HFF-Myc (cell line): ENCODE measurements at regions not wholly inside any gene's neighbourhood (a gene's known extent, or its start where the extent isn't known, plus 50 kb on each side); places are given as distances from the start of the nearest gene placed in this dataset.
"Not testable (repeated sequence)": the region's sequence is repeated elsewhere in the genome, so short reads cannot be mapped to it uniquely, and the experiment has no call there.

Experiments
- DNase-seq: peaks from one replicate; pipeline ENCODE4 v3.0.0-alpha.2; 2011; ENCODE audit warnings: low read depth; ENCODE audit errors: extremely low read depth
- H3K4me3 ChIP-seq: replicated peaks from 2 replicates; pipeline ENCODE4 v1.5.1; 2011; ENCODE audit warnings: low read depth, mild to moderate bottlenecking, control low read depth, low read length
- CTCF ChIP-seq: IDR thresholded peaks from 2 replicates; pipeline ENCODE4 v1.5.1; 2012; ENCODE audit warnings: mild to moderate bottlenecking, low read depth, low read length, control low read depth; ENCODE audit errors: missing control alignments

DNA sequence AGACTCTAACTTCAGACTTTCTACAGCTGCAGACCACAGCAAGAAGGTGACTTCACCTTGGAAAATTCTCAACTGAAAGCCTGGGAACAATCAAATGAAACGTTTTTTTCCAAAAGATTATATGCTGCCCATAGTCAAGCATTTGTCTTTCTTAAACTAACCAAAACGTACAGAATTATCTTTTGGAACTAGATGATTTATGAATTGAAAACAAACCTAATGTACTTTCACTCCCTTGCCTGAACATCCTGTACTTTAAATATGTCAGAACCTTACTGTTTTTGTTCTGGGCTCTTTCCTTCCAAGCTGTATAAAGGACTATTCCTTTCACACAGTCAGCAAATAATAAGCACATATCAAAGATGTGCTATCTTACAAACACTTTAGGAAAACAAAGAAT is 62.4 kb upstream of the TNFAIP3 start:
- no peak overlapping the region for H3K4me3 ChIP-seq
- DNase-seq: no peak
- TF ChIP-seq CTCF: no peak

DNA sequence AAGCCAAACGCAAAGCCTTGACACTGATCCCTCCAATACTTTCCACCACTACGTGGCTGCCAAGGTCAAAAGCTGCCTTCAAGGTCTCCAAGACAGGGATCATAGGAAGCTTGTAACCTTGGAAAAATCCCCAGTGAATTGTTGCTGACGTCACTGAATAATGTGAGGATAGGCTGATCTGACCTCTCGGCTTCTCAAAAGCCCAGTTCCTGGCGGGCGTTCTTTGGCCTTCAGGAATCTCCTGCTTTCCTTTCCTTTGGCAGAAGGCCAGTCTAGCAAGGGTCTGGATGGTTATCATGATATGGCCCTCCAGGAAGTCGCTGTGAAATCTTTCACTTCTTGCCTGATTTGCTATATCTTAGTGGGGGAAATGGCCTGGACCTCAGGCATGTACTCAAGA is 61.4 kb upstream of the TNFAIP3 start:
- no peak for TF ChIP-seq CTCF
- H3K4me3 ChIP-seq: no peak overlapping the region
- no peak for DNase-seq

GRCh38 chr6:137806914-137807682 is 60.0 kb upstream of the TNFAIP3 start:
- H3K4me3 ChIP-seq: no peak overlapping the region
- no peak for DNase-seq
- TF ChIP-seq CTCF: no peak

GRCh38 chr6:137808191-137808590 is 58.9 kb upstream of the TNFAIP3 start:
- DNase-seq: no peak

DNA sequence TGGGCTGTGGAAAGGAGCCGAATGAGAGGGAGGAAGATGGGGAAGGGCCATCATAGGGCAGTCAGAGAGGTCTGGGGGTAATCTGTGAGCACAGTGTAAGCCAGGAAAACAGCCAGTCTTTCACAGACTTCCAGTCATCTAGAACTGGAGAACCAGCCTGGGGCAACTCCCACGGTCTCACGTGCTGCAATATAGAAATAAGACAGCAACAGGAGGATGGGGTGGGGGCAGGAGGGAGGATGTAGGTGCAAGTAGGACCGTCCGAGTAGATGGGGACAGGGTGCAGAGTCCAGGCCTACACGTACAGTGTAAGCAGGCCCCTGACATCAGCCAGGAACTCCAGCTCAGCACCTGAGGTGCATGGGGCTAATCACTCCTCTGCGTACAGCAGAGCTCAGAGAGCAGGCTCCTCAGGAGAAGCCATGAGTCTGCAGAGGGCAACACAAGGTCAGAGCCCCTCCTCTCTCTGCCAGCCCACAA is 58.2 kb upstream of the TNFAIP3 start:
- TF ChIP-seq CTCF: no peak
- H3K4me3 ChIP-seq: no peak overlapping the region

More at GRCh38 chr6:137808191-137808590, 58.9 kb upstream of the TNFAIP3 start:
- TF ChIP-seq CTCF: no peak
- H3K4me3 ChIP-seq: no peak overlapping the region

GRCh38 chr6:137809895-137810553 is 57.0 kb upstream of the TNFAIP3 start:
- DNase-seq, H3K4me3 ChIP-seq: not testable (repeated sequence)

More for the DNA sequence above, 58.2 kb upstream of the TNFAIP3 start:
- no peak for DNase-seq

GRCh38 chr6:137810554-137811120 is 56.4 kb upstream of the TNFAIP3 start:
- DNase-seq: no peak
- no peak overlapping the region for H3K4me3 ChIP-seq
- TF ChIP-seq CTCF: no peak
